ENCODE measurements at regions not wholly inside any gene's neighbourhood (a gene's known extent, or its start where the extent isn't known, plus 50 kb on each side); places are given as distances from the start of the nearest gene placed in this dataset.

GRCh38 chr4:4614925-4615678 is 73.3 kb upstream of the STX18 start:
- no peaks in the 10 kb centered on the region for H3K27me3 ChIP-seq
- H3K79me2 ChIP-seq, result no peaks in the 10 kb centered on the region
- no peaks in the 10 kb centered on the region for H3K36me3 ChIP-seq (replicated peaks; ENCODE audit: insufficient read depth, low read depth)
- H3K4me1 ChIP-seq (ENCODE audit: insufficient read depth), result peaks cover 2% of the 10 kb centered on the region
- H3K4me3 ChIP-seq, result no peak overlapping the region
- H3K9me2 ChIP-seq (replicated peaks; ENCODE audit: insufficient read depth), result no peaks in the 10 kb centered on the region
- WGBS (ENCODE audit: low lambda C conversion rate, missing lambda C conversion rate), result 47% methylated on average over 8 of the region's 8 CpGs
- DNase-seq (ENCODE audit: low spot score), result peak; percentile 42
- H4K20me1 ChIP-seq (ENCODE audit: insufficient read depth, poor library complexity, severe bottlenecking), result no peaks in the 10 kb centered on the region
- no peaks in the 10 kb centered on the region for H3K9me3 ChIP-seq (ENCODE audit: low read depth)
- TF ChIP-seq CTCF (IDR thresholded peaks at IDR 0.05; ENCODE audit: poor library complexity), result no peak
- TF ChIP-seq EZH2 (IDR thresholded peaks at IDR 0.05; ENCODE audit: borderline replicate concordance), result no peak
- TF ChIP-seq EZH2phosphoT487 (IDR thresholded peaks at IDR 0.05; ENCODE audit: low read depth, severe bottlenecking, unreplicated experiment), result no peak
- no peak overlapping the region for H2AFZ ChIP-seq
- peak overlapping the region; percentile 44 for H3K4me2 ChIP-seq
- H3K27ac ChIP-seq, result peak overlapping the region; percentile 78

- no peaks in the 10 kb centered on the region for H3K9me2 ChIP-seq (replicated peaks; ENCODE audit: insufficient read depth)
- TF ChIP-seq EZH2 (IDR thresholded peaks at IDR 0.05; ENCODE audit: borderline replicate concordance), result no peak
- no peak for TF ChIP-seq CTCF (IDR thresholded peaks at IDR 0.05; ENCODE audit: poor library complexity)
- TF ChIP-seq EZH2phosphoT487 (IDR thresholded peaks at IDR 0.05; ENCODE audit: low read depth, severe bottlenecking, unreplicated experiment), result no peak
- H3K79me2 ChIP-seq, result no peaks in the 10 kb centered on the region
- peaks cover 2% of the 10 kb centered on the region for H3K4me1 ChIP-seq (ENCODE audit: insufficient read depth)
- no peaks in the 10 kb centered on the region for H3K36me3 ChIP-seq (replicated peaks; ENCODE audit: insufficient read depth, low read depth)
- H3K27ac ChIP-seq, result no peak overlapping the region
- no peak overlapping the region for H3K4me3 ChIP-seq
- no peak for DNase-seq (ENCODE audit: low spot score)
- H3K4me2 ChIP-seq, result no peak overlapping the region
- H4K20me1 ChIP-seq (ENCODE audit: insufficient read depth, poor library complexity, severe bottlenecking), result no peaks in the 10 kb centered on the region
- no peaks in the 10 kb centered on the region for H3K27me3 ChIP-seq
- WGBS (ENCODE audit: low lambda C conversion rate, missing lambda C conversion rate), result 85% methylated on average over 8 of the region's 8 CpGs
- no peaks in the 10 kb centered on the region for H3K9me3 ChIP-seq (ENCODE audit: low read depth)
- no peak overlapping the region for H2AFZ ChIP-seq
These were observed 71.9 kb upstream of the STX18 start for GRCh38 chr4:4613641-4614286.

GRCh38 chr4:4613126-4613465 is 71.2 kb upstream of the STX18 start:
- H3K27ac ChIP-seq, result no peak overlapping the region
- no peak for DNase-seq (ENCODE audit: low spot score)
- peaks cover 2% of the 10 kb centered on the region for H3K4me1 ChIP-seq (ENCODE audit: insufficient read depth)
- no peaks in the 10 kb centered on the region for H3K9me2 ChIP-seq (replicated peaks; ENCODE audit: insufficient read depth)
- H3K4me3 ChIP-seq, result no peak overlapping the region
- H4K20me1 ChIP-seq (ENCODE audit: insufficient read depth, poor library complexity, severe bottlenecking), result no peaks in the 10 kb centered on the region
- no peaks in the 10 kb centered on the region for H3K9me3 ChIP-seq (ENCODE audit: low read depth)
- no peak overlapping the region for H2AFZ ChIP-seq
- H3K79me2 ChIP-seq, result no peaks in the 10 kb centered on the region
- WGBS (ENCODE audit: low lambda C conversion rate, missing lambda C conversion rate), result 72% methylated on average over 2 of the region's 2 CpGs
- TF ChIP-seq EZH2 (IDR thresholded peaks at IDR 0.05; ENCODE audit: borderline replicate concordance) (no peak), EZH2phosphoT487 (IDR thresholded peaks at IDR 0.05; ENCODE audit: low read depth, severe bottlenecking, unreplicated experiment) (no peak), CTCF (IDR thresholded peaks at IDR 0.05; ENCODE audit: poor library complexity) (no peak)
- H3K36me3 ChIP-seq (replicated peaks; ENCODE audit: insufficient read depth, low read depth), result no peaks in the 10 kb centered on the region
- H3K4me2 ChIP-seq, result no peak overlapping the region
- no peaks in the 10 kb centered on the region for H3K27me3 ChIP-seq

Measured in hepatocyte (in vitro differentiated cells).